ENCODE measurements at regions not wholly inside any gene's neighbourhood (a gene's known extent, or its start where the extent isn't known, plus 50 kb on each side); places are given as distances from the start of the nearest gene placed in this dataset.
A peak's percentile ranks its signal among the peaks of the same experiment; 100 is the strongest.

- DNase-seq (ENCODE audit: low spot score, unreplicated experiment), result no peak
- no peaks in the 10 kb centered on the region for H3K36me3 Mint-ChIP-seq (ENCODE audit: insufficient read depth)
- no peaks in the 10 kb centered on the region for H3K27me3 Mint-ChIP-seq
- peak overlapping the region; percentile 44 for H3K4me3 Mint-ChIP-seq (ENCODE audit: low read depth)
- no peaks in the 10 kb centered on the region for H3K9me3 Mint-ChIP-seq (ENCODE audit: low read depth)
- no peak for TF ChIP-seq CTCF (IDR thresholded peaks at IDR 0.05; ENCODE audit: unreplicated experiment)
- H3K4me1 Mint-ChIP-seq (ENCODE audit: low read depth), result peaks cover 8% of the 10 kb centered on the region
- no peak overlapping the region for H3K27ac Mint-ChIP-seq
These were observed 78.4 kb upstream of the CCDC28A start for GRCh38 chr6:138695193-138695592.

DNA sequence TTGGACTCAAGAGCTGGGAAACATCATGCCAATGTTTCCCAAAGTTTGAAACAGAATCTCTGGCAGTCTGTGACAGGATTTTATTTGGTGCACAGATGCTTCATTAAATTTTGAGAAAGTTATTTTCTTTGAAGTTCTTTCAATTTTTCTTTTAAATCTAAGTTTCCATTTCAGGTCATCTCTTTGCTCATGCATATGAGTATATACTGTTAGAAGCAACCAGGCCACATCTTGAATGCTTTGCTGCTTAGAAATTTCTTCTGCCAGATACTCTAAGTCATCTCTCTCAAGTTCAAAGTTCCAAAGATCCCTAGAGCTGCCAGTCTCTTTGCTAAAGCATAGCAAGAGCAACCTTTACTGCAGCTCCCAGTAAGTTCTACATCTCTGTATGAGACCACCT is 59.1 kb upstream of the CCDC28A start:
- no peak for DNase-seq (ENCODE audit: low spot score, unreplicated experiment)
- H3K27me3 Mint-ChIP-seq, result peaks cover 3% of the 10 kb centered on the region
- H3K27ac Mint-ChIP-seq, result no peak overlapping the region
- peaks cover 12% of the 10 kb centered on the region for H3K9me3 Mint-ChIP-seq (ENCODE audit: low read depth)
- H3K4me1 Mint-ChIP-seq (ENCODE audit: low read depth), result no peaks in the 10 kb centered on the region
- no peaks in the 10 kb centered on the region for H3K36me3 Mint-ChIP-seq (ENCODE audit: insufficient read depth)
- TF ChIP-seq CTCF (IDR thresholded peaks at IDR 0.05; ENCODE audit: unreplicated experiment), result no peak
- no peak overlapping the region for H3K4me3 Mint-ChIP-seq (ENCODE audit: low read depth)

DNA sequence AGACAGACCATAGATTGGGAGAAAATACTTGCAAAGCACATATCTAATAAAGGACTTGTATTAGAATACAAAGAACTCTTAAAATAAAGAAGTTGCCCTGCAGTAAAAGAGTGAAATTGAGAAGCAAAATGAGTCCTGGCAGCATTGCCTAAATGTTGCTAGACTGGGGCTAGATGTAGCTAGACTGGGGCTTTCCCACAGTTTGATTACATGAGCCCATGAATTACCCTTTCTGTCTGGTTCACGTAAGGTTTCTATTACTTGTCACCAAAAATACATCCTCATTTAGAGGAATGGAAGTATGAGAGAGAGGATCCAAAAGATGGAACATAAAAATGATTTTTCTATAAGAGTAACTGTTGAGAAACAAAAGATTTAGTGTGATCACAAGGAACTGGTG is 57.6 kb upstream of the CCDC28A start:
- Mint-ChIP-seq H3K9me3 (ENCODE audit: low read depth) (peaks cover 9% of the 10 kb centered on the region), H3K4me3 (ENCODE audit: low read depth) (no peak overlapping the region), H3K4me1 (ENCODE audit: low read depth) (no peaks in the 10 kb centered on the region), H3K36me3 (ENCODE audit: insufficient read depth) (no peaks in the 10 kb centered on the region), H3K27ac (no peak overlapping the region), H3K27me3 (no peaks in the 10 kb centered on the region)
- no peak for DNase-seq (ENCODE audit: low spot score, unreplicated experiment)
- no peak for TF ChIP-seq CTCF (IDR thresholded peaks at IDR 0.05; ENCODE audit: unreplicated experiment)

GRCh38 chr6:138716971-138717665 is 56.5 kb upstream of the CCDC28A start:
- DNase-seq (ENCODE audit: low spot score, unreplicated experiment), result no peak
- Mint-ChIP-seq H3K36me3 (ENCODE audit: insufficient read depth) (no peaks in the 10 kb centered on the region), H3K4me3 (ENCODE audit: low read depth) (no peak overlapping the region), H3K27me3 (no peaks in the 10 kb centered on the region), H3K9me3 (ENCODE audit: low read depth) (peaks cover 9% of the 10 kb centered on the region), H3K4me1 (ENCODE audit: low read depth) (no peaks in the 10 kb centered on the region), H3K27ac (no peak overlapping the region)
- TF ChIP-seq CTCF (IDR thresholded peaks at IDR 0.05; ENCODE audit: unreplicated experiment), result no peak

DNA sequence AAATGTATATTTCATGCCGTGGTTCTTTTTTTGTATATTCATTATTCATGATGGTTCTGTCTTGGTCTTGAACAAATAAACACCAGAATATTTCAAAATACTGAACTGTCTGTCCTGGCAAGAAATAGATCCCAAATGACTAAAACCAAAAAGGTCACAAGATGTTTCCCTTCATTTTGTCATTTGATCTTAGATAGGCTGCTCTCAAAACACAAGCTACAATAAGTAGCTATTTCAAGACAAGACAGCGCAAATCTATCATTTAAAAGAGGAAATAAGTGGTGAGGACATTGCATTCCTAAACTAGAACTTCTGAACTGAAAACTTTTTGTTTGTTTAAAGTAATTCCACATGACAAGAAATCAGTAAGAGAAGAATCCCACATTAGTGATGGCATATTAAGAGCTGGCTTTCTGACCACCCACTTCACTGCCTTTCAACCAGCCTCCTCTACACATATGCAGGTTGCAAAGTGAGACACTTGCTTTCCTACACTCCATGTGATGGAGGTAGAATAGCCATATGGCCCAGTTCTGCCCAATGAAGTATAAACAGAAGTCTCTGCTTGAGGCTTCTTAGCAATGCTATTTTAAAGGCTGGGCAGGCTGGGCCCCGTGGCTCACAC is 54.4 kb upstream of the CCDC28A start:
- Mint-ChIP-seq H3K9me3 (ENCODE audit: low read depth) (peaks cover 6% of the 10 kb centered on the region), H3K4me3 (ENCODE audit: low read depth) (no peak overlapping the region), H3K4me1 (ENCODE audit: low read depth) (peaks cover 5% of the 10 kb centered on the region), H3K36me3 (ENCODE audit: insufficient read depth) (no peaks in the 10 kb centered on the region), H3K27ac (no peak overlapping the region), H3K27me3 (no peaks in the 10 kb centered on the region)
- TF ChIP-seq CTCF (IDR thresholded peaks at IDR 0.05; ENCODE audit: unreplicated experiment), result no peak
- no peak for DNase-seq (ENCODE audit: low spot score, unreplicated experiment)
